Astrocyte of the cerebellum (primary cell): ENCODE measurements at regions not wholly inside any gene's neighbourhood (a gene's known extent, or its start where the extent isn't known, plus 50 kb on each side); places are given as distances from the start of the nearest gene placed in this dataset.

Experiments
- DNase-seq: peaks from one replicate; pipeline ENCODE4 v3.0.0-alpha.2; 2011; ENCODE audit warnings: low read depth
- H3K4me3 ChIP-seq: 2 replicates; pipeline ENCODE4 v1.5.1; 2011; ENCODE audit warnings: mild to moderate bottlenecking, low read depth, low read length, moderate library complexity
- in situ Hi-C: cut with HindIII; loops from 2 replicates; pipeline ENCODE4 v1.10.0; 2017; ENCODE audit warnings: low sequenced_read_pairs
- TF ChIP-seq, protein P1 (sequence below): IDR thresholded peaks from 2 replicates; pipeline ENCODE4 v1.5.1; 2012; ENCODE audit warnings: low read length, low read depth, moderate library complexity, mild to moderate bottlenecking; ENCODE audit errors: missing control alignments

DNA sequence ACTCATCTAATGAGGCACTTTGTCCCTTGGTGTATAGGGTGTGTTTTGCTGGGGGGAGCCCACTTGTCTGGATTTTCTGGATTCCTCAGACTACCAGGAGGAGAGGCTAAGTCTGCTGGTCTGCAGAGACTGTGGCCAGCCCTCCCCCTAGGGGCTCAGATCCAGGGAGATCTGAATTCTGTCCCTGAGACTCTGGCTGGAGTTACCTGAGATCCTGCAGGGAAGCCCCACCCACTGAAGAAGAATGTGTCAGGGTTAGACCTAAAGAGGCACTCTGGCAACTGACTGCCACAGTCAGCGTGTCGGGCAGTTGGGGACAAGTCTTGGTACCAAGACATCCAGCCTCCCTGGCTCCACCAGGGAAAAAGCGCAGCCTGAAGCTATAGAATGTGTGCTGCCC, 138.9 kb downstream of the DCAF12L2 start:
- TF ChIP-seq, protein P1, sequence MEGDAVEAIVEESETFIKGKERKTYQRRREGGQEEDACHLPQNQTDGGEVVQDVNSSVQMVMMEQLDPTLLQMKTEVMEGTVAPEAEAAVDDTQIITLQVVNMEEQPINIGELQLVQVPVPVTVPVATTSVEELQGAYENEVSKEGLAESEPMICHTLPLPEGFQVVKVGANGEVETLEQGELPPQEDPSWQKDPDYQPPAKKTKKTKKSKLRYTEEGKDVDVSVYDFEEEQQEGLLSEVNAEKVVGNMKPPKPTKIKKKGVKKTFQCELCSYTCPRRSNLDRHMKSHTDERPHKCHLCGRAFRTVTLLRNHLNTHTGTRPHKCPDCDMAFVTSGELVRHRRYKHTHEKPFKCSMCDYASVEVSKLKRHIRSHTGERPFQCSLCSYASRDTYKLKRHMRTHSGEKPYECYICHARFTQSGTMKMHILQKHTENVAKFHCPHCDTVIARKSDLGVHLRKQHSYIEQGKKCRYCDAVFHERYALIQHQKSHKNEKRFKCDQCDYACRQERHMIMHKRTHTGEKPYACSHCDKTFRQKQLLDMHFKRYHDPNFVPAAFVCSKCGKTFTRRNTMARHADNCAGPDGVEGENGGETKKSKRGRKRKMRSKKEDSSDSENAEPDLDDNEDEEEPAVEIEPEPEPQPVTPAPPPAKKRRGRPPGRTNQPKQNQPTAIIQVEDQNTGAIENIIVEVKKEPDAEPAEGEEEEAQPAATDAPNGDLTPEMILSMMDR = no peak
- H3K4me3 ChIP-seq = no peak overlapping the region
- in situ Hi-C loops = no loop called here
- DNase-seq = no peak

DNA sequence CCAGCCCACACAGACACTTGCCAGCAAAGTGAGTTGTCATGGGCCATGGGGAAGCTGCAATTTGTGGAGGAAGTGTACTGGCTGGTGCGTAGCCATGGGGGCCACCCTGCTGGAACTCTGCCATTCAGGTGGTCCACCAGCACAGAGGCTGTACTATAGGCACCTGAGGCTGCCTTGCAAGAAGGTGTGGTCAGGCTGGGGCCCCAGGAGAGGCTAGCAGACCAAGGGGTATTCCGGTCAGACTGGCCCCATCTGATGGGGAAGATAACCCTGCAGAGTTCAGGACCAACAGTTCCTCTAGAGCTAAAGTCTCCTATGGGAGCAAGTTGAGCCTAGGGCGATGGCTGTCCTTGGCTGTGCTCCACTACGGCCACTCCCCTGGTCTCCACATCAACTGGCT, 136.1 kb downstream of the DCAF12L2 start:
- TF ChIP-seq, protein P1 = no peak
- no peak for DNase-seq
- in situ Hi-C loops = no loop called here
- H3K4me3 ChIP-seq = no peak overlapping the region

DNA sequence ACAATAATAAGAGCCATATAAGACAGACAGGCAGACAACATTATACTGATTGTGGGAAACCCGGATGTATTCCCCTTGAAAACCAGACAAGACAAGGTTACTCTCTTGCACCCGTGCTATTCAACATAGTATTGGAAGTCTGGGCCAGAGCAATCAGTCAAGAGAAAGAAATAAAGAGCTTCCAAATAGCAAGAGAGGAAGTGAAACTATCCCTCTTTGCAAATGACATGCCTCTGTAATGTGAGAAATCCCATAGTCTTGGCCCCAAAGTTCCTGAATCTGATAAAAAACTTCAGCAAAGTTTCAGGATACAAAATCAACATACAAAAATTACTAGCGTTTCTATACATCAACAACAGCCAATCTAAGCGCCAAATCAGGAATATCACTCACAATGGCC, 102.1 kb downstream of the DCAF12L2 start:
- DNase-seq = no peak
- in situ Hi-C loops = no loop called here
- TF ChIP-seq, protein P1 = no peak
- H3K4me3 ChIP-seq = no peak overlapping the region

DNA sequence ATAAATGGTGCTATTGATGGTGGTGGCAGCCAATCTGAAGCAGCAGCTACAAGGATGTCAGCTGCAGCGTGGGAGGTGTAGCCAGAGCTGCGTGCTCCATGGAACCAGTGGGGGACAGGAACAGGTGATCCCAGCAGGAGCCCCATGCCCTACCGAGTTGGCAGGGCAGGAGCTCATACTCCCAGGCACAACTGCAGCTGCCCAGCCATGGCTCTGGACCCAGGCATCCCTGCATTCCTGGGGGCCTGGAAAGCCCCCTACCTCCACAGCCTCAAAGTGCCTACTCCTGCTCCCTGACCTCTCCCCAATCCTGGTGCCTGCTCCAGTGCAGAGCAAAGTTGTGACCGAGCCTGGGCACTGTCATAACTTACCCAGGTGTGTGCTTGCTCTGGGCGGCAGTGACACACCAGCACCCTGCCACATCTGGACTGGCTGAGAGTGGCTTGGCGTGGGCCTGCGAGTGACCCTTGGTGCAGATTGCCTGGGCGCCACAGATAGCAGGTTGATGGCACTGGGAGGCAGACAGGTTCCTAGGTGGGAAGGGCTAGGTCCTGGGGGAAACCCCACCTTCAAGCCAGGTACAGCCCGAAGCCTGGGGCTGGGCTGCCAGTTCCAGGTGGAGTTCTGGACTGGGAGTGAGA, 101.1 kb downstream of the DCAF12L2 start:
- no peak for DNase-seq
- in situ Hi-C loops = no loop called here

DNA sequence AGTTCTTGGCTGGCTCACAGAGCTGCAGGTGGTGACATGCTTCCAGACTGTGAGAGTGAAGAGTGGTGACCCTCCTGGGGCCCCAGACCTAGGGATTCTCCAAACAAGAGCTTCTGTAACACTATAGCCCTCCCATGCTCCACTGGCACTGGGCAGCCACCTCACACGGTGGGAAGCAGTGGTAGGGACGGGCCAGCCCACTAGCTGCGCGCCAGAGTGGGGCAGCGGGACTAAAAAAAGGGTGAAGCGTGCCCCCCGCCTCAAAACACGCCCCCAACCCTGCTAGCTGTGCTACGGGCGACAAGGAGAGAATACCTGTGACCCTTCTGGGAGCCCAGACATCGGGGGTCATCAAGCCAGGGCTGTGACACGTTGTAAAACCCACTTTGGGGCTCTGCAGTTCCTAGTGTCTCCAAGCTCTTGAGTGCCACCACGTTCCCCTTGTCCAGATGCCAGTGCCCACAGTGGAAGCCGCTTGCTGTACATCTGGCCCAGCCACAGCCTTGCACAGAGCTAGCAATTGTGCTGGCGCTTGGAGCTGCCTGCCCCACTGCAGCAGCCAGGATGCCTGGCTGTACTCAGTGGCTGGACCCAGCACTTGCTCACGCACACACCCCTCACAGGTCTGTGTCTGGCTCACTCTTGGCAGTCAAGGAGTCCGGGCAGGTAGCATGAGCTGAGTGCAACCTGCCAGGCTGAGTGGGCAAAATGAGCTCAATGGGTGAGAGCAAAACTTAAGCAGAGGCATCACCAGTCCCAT, 100.0 kb downstream of the DCAF12L2 start:
- H3K4me3 ChIP-seq = no peak overlapping the region
- in situ Hi-C loops = no loop called here
- DNase-seq = no peak
- TF ChIP-seq, protein P1 = no peak

More for the DNA sequence above, 101.1 kb downstream of the DCAF12L2 start:
- H3K4me3 ChIP-seq = no peak overlapping the region
- TF ChIP-seq, protein P1 = no peak
